Smooth muscle cell (in vitro differentiated cells): ENCODE measurements at regions not wholly inside any gene's neighbourhood (a gene's known extent, or its start where the extent isn't known, plus 50 kb on each side); places are given as distances from the start of the nearest gene placed in this dataset.
A peak's percentile ranks its signal among the peaks of the same experiment; 100 is the strongest.

Experiments
- DNase-seq: peaks from one replicate; lab custom pipeline; 2025; ENCODE audit not compliant: unreplicated experiment; lab: John Stamatoyannopoulos, UW
- H2AFZ ChIP-seq: fragments of 200-600 bp; sonication (generic); 2 replicates; pipeline ENCODE4 v1.6.0; 2016; ENCODE audit warnings: antibody characterized with exemption, low read depth, mild to moderate bottlenecking
- H3F3A ChIP-seq: fragments of 200-600 bp; sonication (generic); 2 replicates; pipeline ENCODE4 v1.6.0; 2017; ENCODE audit warnings: antibody characterized with exemption, low read depth
- H3K27ac ChIP-seq: fragments of 200-600 bp; sonication (generic); 2 replicates; pipeline ENCODE4 v1.5.1; 2016; ENCODE audit warnings: low read depth, mild to moderate bottlenecking
- H3K27me3 ChIP-seq: fragments of 200-600 bp; sonication (generic); 2 replicates; pipeline ENCODE4 v1.6.1; 2016; ENCODE audit warnings: low read depth, mild to moderate bottlenecking
- H3K36me3 ChIP-seq: fragments of 200-600 bp; sonication (generic); 2 replicates; pipeline ENCODE4 v1.5.1; 2016; ENCODE audit warnings: low read depth
- H3K4me1 ChIP-seq: fragments of 200-600 bp; sonication (generic); 2 replicates; pipeline ENCODE4 v1.5.1; 2016; ENCODE audit warnings: low read depth
- H3K4me2 ChIP-seq: fragments of 200-600 bp; sonication (generic); 2 replicates; pipeline ENCODE4 v1.6.0; 2016; ENCODE audit warnings: mild to moderate bottlenecking
- H3K4me3 ChIP-seq: fragments of 200-600 bp; sonication (generic); 2 replicates; pipeline ENCODE4 v1.5.1; 2016; ENCODE audit warnings: mild to moderate bottlenecking
- H3K79me2 ChIP-seq: fragments of 200-600 bp; sonication (generic); 2 replicates; pipeline ENCODE4 v1.6.0; 2016; ENCODE audit warnings: low read depth, mild to moderate bottlenecking
- H3K9ac ChIP-seq: fragments of 200-600 bp; sonication (generic); 2 replicates; pipeline ENCODE4 v1.6.0; 2016; ENCODE audit warnings: low read depth
- H3K9me3 ChIP-seq: fragments of 200-600 bp; sonication (generic); replicated peaks from 2 replicates; pipeline ENCODE4 v1.5.1; 2016; ENCODE audit warnings: low read depth
- H4K20me1 ChIP-seq: fragments of 200-600 bp; sonication (generic); 2 replicates; pipeline ENCODE4 v1.6.0; 2016; ENCODE audit warnings: low read depth
- CTCF ChIP-seq: fragments of 200-600 bp; sonication (generic); IDR thresholded peaks from 2 replicates; pipeline ENCODE4 v1.5.1; 2017; ENCODE audit warnings: borderline replicate concordance, mild to moderate bottlenecking, antibody characterized with exemption; ENCODE audit not compliant: insufficient read depth, poor library complexity, severe bottlenecking
- WGBS: methylation state at CpG from one replicate; pipeline ENCODE4 v1.1.7; 2016; ENCODE audit warnings: low lambda C conversion rate; 5-methylcytosine and 5-hydroxymethylcytosine counted together

DNA sequence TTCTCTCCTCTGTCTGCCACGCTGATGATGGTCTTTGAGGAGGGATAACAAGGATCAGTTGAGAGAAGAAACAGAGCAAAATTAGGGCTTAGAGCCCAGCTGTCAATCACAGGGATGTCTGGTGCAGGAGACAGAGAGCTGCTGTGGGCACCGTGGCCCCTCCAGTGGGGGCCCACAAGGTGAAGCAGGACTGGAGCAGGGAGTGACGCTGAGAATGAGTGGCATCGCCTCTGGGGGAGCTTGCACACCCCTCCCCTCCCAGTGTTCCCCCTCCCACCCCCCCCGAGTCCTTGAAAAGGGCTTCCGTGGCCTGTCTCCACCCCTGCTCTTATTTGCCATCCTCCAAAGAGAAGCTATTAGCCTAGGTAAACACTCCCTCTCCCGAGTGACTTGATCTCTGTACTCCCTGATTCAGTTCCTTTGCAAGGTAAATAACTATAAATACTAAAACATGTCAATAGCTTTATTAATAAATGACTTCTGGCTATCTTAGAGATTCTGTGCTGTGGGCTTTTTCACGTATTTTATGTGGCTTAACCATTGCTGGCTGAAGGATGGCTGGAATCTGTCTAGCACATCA is 440.0 kb downstream of the ZNF536 start:
- no peak overlapping the region for H3K4me3 ChIP-seq
- 80% methylated on average over 7 of the region's 8 CpGs for WGBS
- TF ChIP-seq CTCF, result no peak

DNA sequence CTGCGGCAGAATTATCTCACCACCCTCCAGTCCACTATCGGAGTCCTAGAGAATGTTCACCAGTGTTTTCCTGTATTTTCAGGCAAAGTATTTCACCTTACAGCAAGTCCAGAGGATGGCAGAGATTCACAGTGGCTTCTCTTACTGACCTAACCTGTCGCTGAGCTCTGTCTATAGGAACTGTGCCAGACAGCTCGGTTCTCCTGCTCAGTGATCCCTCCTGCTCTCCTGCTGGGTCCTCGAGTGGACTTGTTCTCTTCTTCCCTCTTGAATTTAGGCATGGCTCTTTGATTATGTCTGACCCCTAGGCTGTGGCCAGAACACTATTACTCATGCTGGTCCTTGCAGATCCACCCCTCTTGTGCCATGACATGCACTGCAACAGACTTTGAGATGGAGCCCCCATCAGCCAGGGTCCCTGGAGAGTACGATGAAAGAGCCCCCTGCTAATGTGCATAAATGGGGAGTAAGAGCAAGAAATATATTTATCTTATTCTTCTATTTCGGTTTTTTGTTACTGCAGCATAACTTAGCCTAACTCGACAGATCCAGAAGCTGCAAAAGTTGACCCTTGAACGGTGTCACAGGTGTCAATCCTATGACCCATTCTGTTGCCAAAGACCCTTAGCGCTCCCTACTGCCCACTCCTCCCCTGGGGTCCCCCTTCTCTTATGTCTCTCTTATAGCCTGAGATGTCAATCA is 439.4 kb downstream of the ZNF536 start:
- Histone ChIP-seq H3K27ac (no peak overlapping the region), H4K20me1 (no peaks in the 10 kb centered on the region), H3K4me2 (no peak overlapping the region), H3K4me3 (no peak overlapping the region), H3K79me2 (no peaks in the 10 kb centered on the region), H3K9ac (no peak overlapping the region), H3K4me1 (no peaks in the 10 kb centered on the region), H3K36me3 (no peaks in the 10 kb centered on the region), H2AFZ (no peak overlapping the region), H3F3A (no peaks in the 10 kb centered on the region), H3K27me3 (no peaks in the 10 kb centered on the region), H3K9me3 (no peaks in the 10 kb centered on the region)
- no peak for TF ChIP-seq CTCF
- no peak for DNase-seq
- 84% methylated on average over 10 of the region's 10 CpGs for WGBS

More for the DNA sequence above, 440.0 kb downstream of the ZNF536 start:
- no peaks in the 10 kb centered on the region for H3K27me3 ChIP-seq
- H3K9me3 ChIP-seq, result no peaks in the 10 kb centered on the region
- H2AFZ ChIP-seq, result no peak overlapping the region
- DNase-seq, result no peak
- no peak overlapping the region for H3K9ac ChIP-seq
- H3K27ac ChIP-seq, result no peak overlapping the region
- no peaks in the 10 kb centered on the region for H3K4me1 ChIP-seq
- H3K79me2 ChIP-seq, result no peaks in the 10 kb centered on the region
- no peaks in the 10 kb centered on the region for H4K20me1 ChIP-seq
- H3K36me3 ChIP-seq, result no peaks in the 10 kb centered on the region
- no peak overlapping the region for H3K4me2 ChIP-seq
- H3F3A ChIP-seq, result no peaks in the 10 kb centered on the region

GRCh38 chr19:30810726-30811125 is 438.5 kb downstream of the ZNF536 start:
- Histone ChIP-seq H4K20me1 (no peaks in the 10 kb centered on the region), H3K9me3 (no peaks in the 10 kb centered on the region), H3K4me3 (no peak overlapping the region), H3K9ac (no peak overlapping the region), H3K27me3 (no peaks in the 10 kb centered on the region), H3K4me2 (peak overlapping the region; percentile 6), H2AFZ (no peak overlapping the region), H3K36me3 (no peaks in the 10 kb centered on the region), H3K79me2 (no peaks in the 10 kb centered on the region), H3K27ac (no peak overlapping the region), H3F3A (no peaks in the 10 kb centered on the region), H3K4me1 (no peaks in the 10 kb centered on the region)
- no peak for DNase-seq
- TF ChIP-seq CTCF, result no peak
- 65% methylated on average over 4 of the region's 4 CpGs for WGBS

- Histone ChIP-seq H3K4me2 (no peak overlapping the region), H3K9ac (no peak overlapping the region), H3K4me3 (no peak overlapping the region), H3K9me3 (no peaks in the 10 kb centered on the region), H3F3A (no peaks in the 10 kb centered on the region), H3K27ac (no peak overlapping the region), H4K20me1 (no peaks in the 10 kb centered on the region), H3K36me3 (no peaks in the 10 kb centered on the region), H3K79me2 (no peaks in the 10 kb centered on the region), H2AFZ (no peak overlapping the region), H3K27me3 (no peaks in the 10 kb centered on the region), H3K4me1 (no peaks in the 10 kb centered on the region)
- 83% methylated on average over 3 of the region's 3 CpGs for WGBS
- TF ChIP-seq CTCF, result no peak
- DNase-seq, result no peak
Observed at GRCh38 chr19:30807278-30807677, 435.1 kb downstream of the ZNF536 start.
